Endothelial cell (in vitro differentiated cells): ENCODE measurements at regions not wholly inside any gene's neighbourhood (a gene's known extent, or its start where the extent isn't known, plus 50 kb on each side); places are given as distances from the start of the nearest gene placed in this dataset.
"Not testable (repeated sequence)": the region's sequence is repeated elsewhere in the genome, so short reads cannot be mapped to it uniquely, and the experiment has no call there.

Experiments used
- DNase-seq: peaks from one replicate; pipeline ENCODE4 v3.0.0; 2021; ENCODE audit warnings: low spot score
- H3K27ac Mint-ChIP-seq: one replicate; pipeline ENCODE4 v1.8.0; 2021; ENCODE audit warnings: mixed read lengths, inconsistent platforms; ENCODE audit not compliant: unreplicated experiment
- H3K27me3 Mint-ChIP-seq: one replicate; pipeline ENCODE4 v1.8.0; 2021; ENCODE audit warnings: mild to moderate bottlenecking, moderate library complexity, mixed read lengths, inconsistent platforms; ENCODE audit not compliant: unreplicated experiment
- H3K36me3 Mint-ChIP-seq: one replicate; pipeline ENCODE4 v1.8.0; 2021; ENCODE audit warnings: mild to moderate bottlenecking, low read depth, mixed read lengths, inconsistent platforms; ENCODE audit not compliant: unreplicated experiment
- H3K4me1 Mint-ChIP-seq: one replicate; pipeline ENCODE4 v1.8.0; 2021; ENCODE audit warnings: mild to moderate bottlenecking, mixed read lengths, inconsistent platforms; ENCODE audit not compliant: unreplicated experiment
- H3K4me3 Mint-ChIP-seq: one replicate; pipeline ENCODE4 v1.8.0; 2021; ENCODE audit warnings: mild to moderate bottlenecking, mixed read lengths, inconsistent platforms; ENCODE audit not compliant: unreplicated experiment
- H3K9me3 Mint-ChIP-seq: one replicate; pipeline ENCODE4 v1.8.0; 2021; ENCODE audit warnings: mixed read lengths, inconsistent platforms; ENCODE audit not compliant: unreplicated experiment
- TF ChIP-seq, protein P1 (sequence below): fragments of 200-600 bp; sonication (generic); IDR thresholded peaks from one replicate; pipeline ENCODE4 v1.5.0; 2021; ENCODE audit warnings: antibody characterized with exemption; ENCODE audit not compliant: unreplicated experiment

DNA sequence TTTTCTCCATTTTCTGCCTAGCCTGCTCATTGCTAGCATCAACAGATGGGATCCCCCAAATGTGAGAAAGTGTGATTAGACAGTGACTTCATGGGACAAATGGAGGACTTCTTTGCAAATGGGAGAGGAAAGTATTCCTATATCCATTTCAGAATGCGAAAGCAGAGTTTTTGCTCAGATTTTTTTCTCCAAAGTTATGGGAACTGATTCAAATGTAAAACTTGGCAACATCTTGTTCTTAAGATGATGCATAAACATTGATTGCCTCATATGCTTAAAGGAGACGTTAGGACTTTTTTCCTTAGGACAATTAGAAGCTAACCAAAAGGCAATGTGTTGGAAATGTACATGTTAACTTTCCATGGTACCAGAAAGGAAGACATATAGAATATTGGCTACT lies 704.3 kb upstream of the ZNF608 start:
- no peak overlapping the region for H3K4me3 Mint-ChIP-seq
- no peaks in the 10 kb centered on the region for H3K36me3 Mint-ChIP-seq
- no peaks in the 10 kb centered on the region for H3K9me3 Mint-ChIP-seq
- TF ChIP-seq, protein P1, sequence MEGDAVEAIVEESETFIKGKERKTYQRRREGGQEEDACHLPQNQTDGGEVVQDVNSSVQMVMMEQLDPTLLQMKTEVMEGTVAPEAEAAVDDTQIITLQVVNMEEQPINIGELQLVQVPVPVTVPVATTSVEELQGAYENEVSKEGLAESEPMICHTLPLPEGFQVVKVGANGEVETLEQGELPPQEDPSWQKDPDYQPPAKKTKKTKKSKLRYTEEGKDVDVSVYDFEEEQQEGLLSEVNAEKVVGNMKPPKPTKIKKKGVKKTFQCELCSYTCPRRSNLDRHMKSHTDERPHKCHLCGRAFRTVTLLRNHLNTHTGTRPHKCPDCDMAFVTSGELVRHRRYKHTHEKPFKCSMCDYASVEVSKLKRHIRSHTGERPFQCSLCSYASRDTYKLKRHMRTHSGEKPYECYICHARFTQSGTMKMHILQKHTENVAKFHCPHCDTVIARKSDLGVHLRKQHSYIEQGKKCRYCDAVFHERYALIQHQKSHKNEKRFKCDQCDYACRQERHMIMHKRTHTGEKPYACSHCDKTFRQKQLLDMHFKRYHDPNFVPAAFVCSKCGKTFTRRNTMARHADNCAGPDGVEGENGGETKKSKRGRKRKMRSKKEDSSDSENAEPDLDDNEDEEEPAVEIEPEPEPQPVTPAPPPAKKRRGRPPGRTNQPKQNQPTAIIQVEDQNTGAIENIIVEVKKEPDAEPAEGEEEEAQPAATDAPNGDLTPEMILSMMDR, result no peak
- no peaks in the 10 kb centered on the region for H3K4me1 Mint-ChIP-seq
- DNase-seq, result no peak
- H3K27ac Mint-ChIP-seq, result no peak overlapping the region
- no peaks in the 10 kb centered on the region for H3K27me3 Mint-ChIP-seq

DNA sequence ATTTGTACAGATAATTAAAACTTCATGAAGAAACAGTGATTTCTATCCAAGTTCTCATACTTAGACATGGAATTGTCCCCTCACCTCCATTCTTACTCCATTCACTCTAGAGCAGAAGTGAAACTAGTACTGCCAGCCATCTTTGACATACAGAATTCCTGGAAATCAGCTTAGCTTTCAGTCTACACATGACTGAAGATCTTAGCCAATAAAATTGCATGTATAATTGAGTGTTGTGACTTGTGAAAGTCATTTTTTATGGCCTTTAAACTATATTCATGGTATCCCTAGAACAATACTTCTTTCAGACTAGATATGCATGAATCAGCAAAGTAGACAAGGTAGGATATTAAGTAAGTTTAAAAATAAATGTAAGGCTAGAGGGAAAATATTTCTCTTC lies 705.2 kb upstream of the ZNF608 start:
- Mint-ChIP-seq H3K27me3 (no peaks in the 10 kb centered on the region), H3K4me3 (no peak overlapping the region), H3K4me1 (no peaks in the 10 kb centered on the region), H3K9me3 (no peaks in the 10 kb centered on the region), H3K27ac (no peak overlapping the region), H3K36me3 (no peaks in the 10 kb centered on the region)
- DNase-seq, result no peak
- TF ChIP-seq, protein P1, result no peak

DNA sequence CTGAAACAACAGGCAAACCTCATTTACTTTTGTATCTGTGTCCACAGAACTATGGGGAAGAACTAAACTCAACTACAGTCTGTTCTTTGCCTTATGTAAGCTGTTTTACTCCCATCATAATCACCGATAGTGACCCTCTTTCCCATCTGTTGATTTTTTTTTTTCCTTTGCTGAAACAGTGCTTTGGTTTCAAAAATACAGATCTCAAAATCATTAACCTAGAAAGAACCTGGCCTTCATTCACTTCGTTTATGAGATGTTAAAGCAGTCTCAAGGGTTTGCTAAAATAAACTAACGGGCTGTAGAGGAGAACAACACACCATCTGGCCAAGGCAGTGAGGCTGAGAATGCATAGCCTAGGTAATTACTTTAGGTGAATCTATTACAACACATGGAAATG lies 706.6 kb upstream of the ZNF608 start:
- TF ChIP-seq, protein P1, result no peak
- no peak for DNase-seq
- Mint-ChIP-seq H3K4me3 (no peak overlapping the region), H3K9me3 (no peaks in the 10 kb centered on the region), H3K36me3 (no peaks in the 10 kb centered on the region), H3K27me3 (no peaks in the 10 kb centered on the region), H3K4me1 (no peaks in the 10 kb centered on the region), H3K27ac (no peak overlapping the region)

DNA sequence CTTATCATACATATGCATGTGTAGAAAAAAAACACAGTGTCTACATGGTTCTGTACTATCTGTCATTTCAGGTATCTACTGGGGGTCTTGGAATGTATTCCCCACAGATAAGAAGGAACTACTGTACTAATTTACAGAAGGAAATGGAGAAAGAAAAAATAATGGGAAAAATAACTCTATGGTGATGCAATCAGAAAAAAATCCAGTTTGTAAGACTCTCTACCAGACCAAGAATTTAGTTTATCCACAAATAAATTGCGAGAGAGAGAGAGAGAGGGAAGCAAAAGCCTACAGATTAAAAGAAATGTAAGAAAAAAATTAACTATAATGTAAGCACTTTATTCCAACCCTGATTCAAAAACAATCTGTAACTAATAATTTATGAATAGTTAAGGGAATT lies 708.6 kb upstream of the ZNF608 start:
- H3K36me3 Mint-ChIP-seq, result no peaks in the 10 kb centered on the region
- TF ChIP-seq, protein P1, result no peak
- H3K27me3 Mint-ChIP-seq, result no peaks in the 10 kb centered on the region
- no peaks in the 10 kb centered on the region for H3K4me1 Mint-ChIP-seq
- H3K9me3 Mint-ChIP-seq, result no peaks in the 10 kb centered on the region
- H3K27ac Mint-ChIP-seq, result no peak overlapping the region
- no peak for DNase-seq
- H3K4me3 Mint-ChIP-seq, result no peak overlapping the region

DNA sequence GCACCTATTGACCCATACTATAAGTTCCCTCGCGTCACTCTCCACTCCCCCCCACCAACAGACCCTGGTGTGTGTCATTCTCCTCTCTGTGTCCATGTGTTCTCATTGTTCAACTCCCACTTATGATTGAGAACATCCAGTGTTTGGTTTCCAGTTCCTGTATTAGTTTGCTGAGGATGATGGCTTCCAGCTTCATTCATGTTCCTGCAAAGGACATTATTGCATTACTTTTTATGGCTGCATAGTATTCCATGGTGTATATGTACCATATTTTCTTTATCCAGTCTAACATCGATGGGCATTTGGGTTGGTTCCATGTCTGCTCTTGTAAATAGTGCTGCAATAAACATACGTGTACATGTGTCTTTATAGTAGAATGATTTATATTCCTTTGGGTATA lies 709.6 kb upstream of the ZNF608 start:
- H3K4me1 Mint-ChIP-seq, H3K36me3 Mint-ChIP-seq, H3K9me3 Mint-ChIP-seq, H3K4me3 Mint-ChIP-seq, H3K27ac Mint-ChIP-seq, H3K27me3 Mint-ChIP-seq, DNase-seq: not testable (repeated sequence)

DNA sequence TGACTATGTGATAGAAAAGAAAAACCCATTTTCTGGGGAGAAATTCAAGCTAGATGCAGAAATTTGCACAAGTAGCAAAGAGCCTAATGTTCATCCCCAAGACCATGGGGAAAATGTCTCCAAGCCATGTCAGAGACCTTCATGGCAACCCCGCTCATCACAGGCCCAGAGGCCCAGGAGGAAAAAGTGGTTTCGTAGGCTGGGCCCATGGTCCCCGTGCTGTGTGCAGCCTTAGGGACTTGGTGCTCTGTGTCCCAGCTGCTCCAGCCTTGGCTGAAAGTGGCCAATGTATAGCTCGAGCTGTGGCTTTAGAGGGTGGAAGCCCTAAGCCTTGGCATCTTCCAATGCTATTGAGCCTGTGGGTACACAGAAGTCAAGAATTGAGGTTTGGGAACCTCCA lies 711.2 kb upstream of the ZNF608 start:
- Mint-ChIP-seq H3K27ac (no peak overlapping the region), H3K36me3 (no peaks in the 10 kb centered on the region), H3K27me3 (no peaks in the 10 kb centered on the region), H3K4me3 (no peak overlapping the region), H3K4me1 (no peaks in the 10 kb centered on the region), H3K9me3 (no peaks in the 10 kb centered on the region)
- TF ChIP-seq, protein P1, result no peak
- DNase-seq, result no peak

DNA sequence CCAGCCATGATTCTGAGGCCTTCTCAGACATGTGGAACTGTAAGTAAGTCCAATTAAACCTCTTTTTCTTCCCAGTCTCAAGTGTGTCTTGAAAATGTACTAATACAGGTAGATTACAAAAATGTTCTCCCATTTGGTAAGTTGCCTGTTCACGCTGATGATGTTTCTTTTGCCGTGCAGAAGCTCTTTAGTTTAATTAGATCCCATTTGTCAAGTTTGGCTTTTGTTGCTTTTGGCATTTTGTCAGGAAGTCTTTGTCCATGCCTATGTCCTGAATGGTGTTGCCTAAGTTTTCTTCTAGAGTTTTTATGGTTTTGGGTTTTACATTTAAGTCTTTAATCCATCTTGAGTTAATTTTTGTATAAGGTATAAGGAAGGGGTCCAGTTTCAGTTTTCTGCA lies 712.5 kb upstream of the ZNF608 start:
- H3K4me1 Mint-ChIP-seq, H3K36me3 Mint-ChIP-seq, H3K4me3 Mint-ChIP-seq, H3K9me3 Mint-ChIP-seq, H3K27ac Mint-ChIP-seq, DNase-seq, H3K27me3 Mint-ChIP-seq: not testable (repeated sequence)
